Activated CD4-positive, alpha-beta T cell treated with anti-CD3 and anti-CD28 coated beads for 4 hours (primary cell): ENCODE measurements at regions not wholly inside any gene's neighbourhood (a gene's known extent, or its start where the extent isn't known, plus 50 kb on each side); places are given as distances from the start of the nearest gene placed in this dataset.

Experiments used
- DNase-seq, 2 donors: peaks; one replicate each; pipeline ENCODE4 v3.0.0-alpha.2; 2020

DNA sequence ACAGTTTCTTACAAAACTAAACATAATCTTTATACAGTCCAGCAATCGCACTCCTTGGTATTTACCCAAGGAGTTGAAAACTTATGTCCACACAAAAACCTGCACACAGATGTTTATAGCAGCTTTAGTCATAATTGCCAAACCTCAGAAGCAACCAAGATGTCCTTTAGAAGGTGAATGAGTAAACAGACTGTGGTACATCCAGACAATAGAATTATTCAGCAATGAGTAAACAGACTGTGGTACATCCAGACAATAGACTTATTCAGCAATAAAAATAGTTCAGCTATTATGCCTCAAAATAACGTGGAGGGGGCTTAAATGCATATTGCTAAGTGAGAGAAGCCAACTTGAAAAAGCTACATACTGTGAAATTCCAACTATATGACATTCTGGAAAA is 87.0 kb upstream of the GALNT2 start:
- no peak for DNase-seq

- no peak for DNase-seq
Observed at GRCh38 chr1:229981736-229982135, 85.3 kb upstream of the GALNT2 start.

- no peak for DNase-seq
Observed at GRCh38 chr1:229984310-229984991, 82.6 kb upstream of the GALNT2 start.

DNA sequence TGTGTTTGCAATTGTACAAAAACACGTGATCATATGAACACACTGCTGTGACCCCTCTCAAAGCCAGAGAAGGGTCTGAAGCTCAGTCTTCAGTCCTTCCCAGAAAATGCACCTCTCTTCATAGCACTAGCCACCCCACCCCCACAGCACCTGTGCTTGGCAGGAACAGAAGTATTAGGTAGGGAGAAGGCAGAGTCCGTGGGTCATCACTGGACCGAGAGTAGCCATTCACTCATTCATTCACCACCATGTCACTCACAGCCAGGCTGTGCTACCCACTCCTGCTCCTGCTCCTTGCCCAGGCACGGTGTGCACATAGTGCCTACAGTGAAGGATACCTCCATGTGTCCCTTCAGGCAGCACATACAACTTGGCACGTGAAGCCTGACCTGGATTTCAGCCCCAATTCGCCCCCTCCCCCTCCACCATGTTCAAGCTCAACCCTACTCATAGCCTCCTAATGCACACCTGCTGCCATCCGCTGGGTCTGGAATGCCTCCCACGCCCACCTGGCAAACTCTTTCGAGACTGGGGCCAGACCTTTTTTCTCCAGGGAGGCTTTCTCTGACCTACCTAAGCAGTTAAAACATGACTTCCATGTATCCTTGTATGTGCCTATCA is 81.9 kb upstream of the GALNT2 start:
- DNase-seq = no peak

GRCh38 chr1:229985613-229986010 is 81.4 kb upstream of the GALNT2 start:
- DNase-seq = no peak

DNA sequence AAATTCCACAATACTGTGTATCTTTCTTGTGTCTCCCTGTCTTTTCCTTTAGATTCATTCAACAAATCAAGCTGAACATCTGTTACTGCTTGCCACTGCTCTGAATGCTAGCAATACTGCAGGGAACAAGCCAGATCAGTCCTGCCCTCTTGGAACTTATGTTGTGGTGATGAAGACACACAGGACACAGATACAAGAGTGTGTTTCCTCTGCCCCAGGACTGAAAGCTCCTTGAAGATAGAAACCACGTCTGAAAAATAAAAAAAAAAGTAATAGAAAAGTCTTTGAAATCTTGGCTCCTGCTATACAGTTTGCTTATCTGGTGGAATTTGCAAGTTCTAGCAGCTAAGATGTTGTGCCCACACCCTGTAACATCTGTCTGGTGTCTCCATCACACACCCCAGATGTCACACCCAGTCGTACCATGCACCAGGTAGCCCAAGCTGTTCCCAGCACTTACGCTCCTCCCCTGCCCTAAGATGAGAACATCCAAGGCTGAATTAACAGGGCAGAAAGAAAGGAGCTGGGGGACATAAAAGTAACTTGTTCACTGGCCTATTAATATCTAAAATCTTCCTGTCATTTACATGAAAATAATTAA is 80.2 kb upstream of the GALNT2 start:
- no peak for DNase-seq

DNA sequence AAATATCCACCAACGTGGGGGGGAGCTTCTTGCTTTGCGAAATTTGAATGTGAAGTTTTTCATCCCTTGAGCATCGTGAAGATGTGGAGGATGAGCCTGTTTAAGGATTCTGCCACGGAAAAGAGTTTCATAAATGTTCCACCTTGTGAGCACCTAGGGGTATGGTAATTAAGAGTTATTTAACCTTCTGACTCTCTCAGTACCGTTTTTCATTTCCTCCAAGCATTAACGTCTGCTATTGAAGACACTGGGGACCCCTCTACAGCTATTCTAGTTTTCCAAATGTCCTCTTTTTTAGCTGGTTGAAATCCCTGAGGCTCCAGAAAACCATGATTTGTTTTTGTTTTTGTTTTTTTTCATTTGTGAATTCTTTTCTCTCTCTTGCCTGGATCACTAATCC is 79.1 kb upstream of the GALNT2 start:
- DNase-seq = no peak

GRCh38 chr1:229988534-229988933 is 78.5 kb upstream of the GALNT2 start:
- DNase-seq = no peak

DNA sequence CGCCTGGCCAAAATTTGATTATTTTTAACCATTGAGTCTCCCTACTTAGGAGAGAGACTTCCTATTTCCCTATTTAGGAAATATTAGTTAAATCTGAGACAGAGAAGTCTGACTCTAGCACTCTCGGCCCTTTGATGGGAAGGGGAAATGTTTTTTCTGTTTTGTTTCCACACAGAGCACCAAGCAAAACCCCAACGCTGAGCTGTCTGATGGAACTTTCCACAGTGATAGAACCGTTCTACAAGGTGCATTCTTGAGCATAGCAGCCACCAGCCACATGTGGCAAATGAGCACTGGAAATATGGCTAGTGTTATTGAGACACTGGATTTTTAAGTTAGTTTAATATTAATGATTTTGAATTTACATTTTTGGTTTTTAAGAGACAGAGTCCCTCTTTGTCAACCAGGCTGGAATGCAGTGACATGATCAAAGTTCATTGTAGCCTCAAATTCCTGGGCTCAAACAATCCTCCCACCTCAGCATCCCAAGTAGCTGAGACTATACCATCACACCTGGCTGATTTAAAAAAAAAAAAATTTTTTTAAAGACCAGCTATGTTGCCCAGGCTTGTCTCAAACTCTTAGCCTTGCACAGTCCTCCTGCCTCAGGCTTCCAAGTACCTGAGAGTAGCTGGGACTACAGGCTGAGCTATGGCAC is 77.3 kb upstream of the GALNT2 start:
- DNase-seq = no peak

GRCh38 chr1:229990326-229990725 is 76.7 kb upstream of the GALNT2 start:
- no peak for DNase-seq

GRCh38 chr1:229991104-229991513 is 75.9 kb upstream of the GALNT2 start:
- no peak for DNase-seq

GRCh38 chr1:229991724-229992333 is 75.2 kb upstream of the GALNT2 start:
- no peak for DNase-seq

GRCh38 chr1:229993060-229993459 is 74.0 kb upstream of the GALNT2 start:
- no peak for DNase-seq

DNA sequence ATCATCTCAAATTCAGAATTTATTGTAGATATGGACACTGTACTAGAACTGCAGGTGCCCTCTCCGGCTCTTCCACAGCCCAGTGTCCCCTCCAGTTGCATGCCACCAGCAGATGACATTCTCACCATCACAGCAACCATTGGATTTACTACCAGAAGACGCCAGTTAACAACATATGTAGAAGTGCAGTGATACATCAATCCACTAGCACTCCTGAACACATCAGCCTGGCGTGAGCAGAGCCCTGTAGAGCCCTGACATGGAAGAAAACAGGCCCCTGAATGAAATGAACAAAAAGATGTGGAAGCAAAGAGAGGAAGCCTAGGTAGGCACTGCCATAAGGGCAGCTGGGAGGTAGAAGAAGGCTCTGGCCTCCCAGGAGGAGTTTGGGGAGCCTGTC is 73.1 kb upstream of the GALNT2 start:
- DNase-seq = no peak

DNA sequence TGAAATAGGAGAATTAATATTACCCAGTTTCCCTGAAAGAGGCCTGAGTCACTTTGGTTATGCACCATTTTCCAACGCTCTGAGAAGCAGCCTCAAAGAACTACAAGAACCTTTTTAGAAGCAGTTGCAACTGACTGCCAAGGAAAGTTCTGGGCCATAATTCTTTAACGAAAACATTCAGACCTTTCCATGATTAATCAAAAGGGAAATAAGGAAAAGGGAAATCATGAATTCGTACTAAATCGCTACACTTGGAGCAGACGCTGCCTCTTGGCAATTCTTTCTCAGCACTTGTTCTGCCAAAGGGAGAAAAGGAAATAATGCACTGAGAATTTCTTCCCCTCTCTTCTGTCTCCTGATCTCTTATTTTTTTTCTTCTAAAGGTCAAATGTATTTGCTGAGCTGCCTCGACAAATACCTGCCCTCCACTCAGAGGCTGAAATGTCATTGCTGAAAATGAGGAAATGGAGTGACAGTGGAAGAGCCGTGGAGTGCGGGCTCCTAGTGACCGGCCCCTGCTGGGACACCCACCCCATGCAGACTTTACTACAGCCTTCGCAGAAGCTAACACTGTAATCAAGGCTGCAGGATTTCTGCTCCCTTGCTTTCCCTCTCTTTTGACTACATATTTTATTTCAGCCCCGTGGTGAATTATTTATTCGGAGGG is 67.9 kb upstream of the GALNT2 start:
- no peak for DNase-seq

- DNase-seq = no peak
Observed at GRCh38 chr1:230000493-230001184, 66.4 kb upstream of the GALNT2 start.

- no peak for DNase-seq
Observed at GRCh38 chr1:230002164-230002803, 64.8 kb upstream of the GALNT2 start.

DNA sequence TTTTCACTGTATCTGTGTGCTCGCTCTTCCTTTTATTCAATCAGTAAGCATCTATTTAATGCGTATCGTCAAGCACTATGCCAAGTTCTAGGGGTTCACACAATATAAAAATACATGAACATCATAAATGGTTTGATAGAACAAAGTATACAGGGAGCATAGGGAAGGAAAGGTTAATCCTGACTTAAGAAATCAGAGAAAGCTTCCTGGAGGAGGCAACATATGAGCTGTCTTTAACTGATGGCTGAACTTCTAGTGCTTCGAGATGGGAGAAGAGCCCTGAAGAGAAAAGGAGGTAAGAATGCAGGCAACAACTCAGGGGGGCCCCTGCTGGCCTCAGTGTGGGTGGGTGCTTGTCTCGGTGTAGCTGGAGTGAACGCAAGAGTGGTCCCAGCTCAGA is 63.6 kb upstream of the GALNT2 start:
- no peak for DNase-seq

DNA sequence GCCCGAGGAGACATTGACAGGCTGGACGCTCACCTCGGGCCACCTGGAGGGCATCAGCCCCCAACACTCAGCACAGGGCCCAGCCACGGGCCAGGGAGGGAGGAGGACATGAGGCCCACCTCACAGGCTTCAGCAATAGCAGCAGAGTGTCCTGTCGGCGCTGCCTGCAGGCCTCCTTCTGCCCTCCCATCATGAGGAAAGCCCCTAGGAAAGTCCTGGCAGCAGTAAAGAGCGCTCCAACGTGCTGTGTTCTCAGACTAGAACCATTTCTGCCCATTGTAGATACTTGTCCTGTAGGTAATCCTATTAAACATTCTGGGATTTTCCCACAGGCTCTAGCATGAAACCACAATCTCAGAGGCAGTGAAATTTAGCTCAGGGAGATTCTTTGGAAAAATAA is 62.0 kb upstream of the GALNT2 start:
- DNase-seq = no peak

GRCh38 chr1:230008721-230009120 is 58.3 kb upstream of the GALNT2 start:
- DNase-seq = no peak

GRCh38 chr1:230009611-230010313 is 57.3 kb upstream of the GALNT2 start:
- DNase-seq = no peak
